Neural crest cell (in vitro differentiated cells): ENCODE measurements at regions not wholly inside any gene's neighbourhood (a gene's known extent, or its start where the extent isn't known, plus 50 kb on each side); places are given as distances from the start of the nearest gene placed in this dataset.

Source experiments
- DNase-seq: peaks from one replicate; pipeline ENCODE4 v3.0.0; 2021; ENCODE audit warnings: low read depth, mixed read lengths, low spot score
- H3K27ac Mint-ChIP-seq: one replicate; pipeline ENCODE4 v1.8.0; 2021; ENCODE audit warnings: mild to moderate bottlenecking, mixed read lengths; ENCODE audit not compliant: unreplicated experiment
- H3K27me3 Mint-ChIP-seq: 2 replicates; pipeline ENCODE4 v1.8.0; 2021; ENCODE audit warnings: low read depth, mild to moderate bottlenecking, mixed read lengths
- H3K36me3 Mint-ChIP-seq: 2 replicates; pipeline ENCODE4 v1.8.0; 2021; ENCODE audit warnings: low read depth, mild to moderate bottlenecking, mixed read lengths
- H3K4me1 Mint-ChIP-seq: 2 replicates; pipeline ENCODE4 v1.8.0; 2021; ENCODE audit warnings: mixed read lengths
- H3K4me3 Mint-ChIP-seq: one replicate; pipeline ENCODE4 v1.8.0; 2021; ENCODE audit warnings: mild to moderate bottlenecking, mixed read lengths
- H3K9me3 Mint-ChIP-seq: 2 replicates; pipeline ENCODE4 v1.8.0; 2021; ENCODE audit warnings: mixed read lengths
- CTCF ChIP-seq: fragments of 200-600 bp; sonication (generic); conservative IDR thresholded peaks from 2 replicates; pipeline ENCODE4 v1.5.0; 2021; ENCODE audit warnings: antibody characterized with exemption, mild to moderate bottlenecking

- no peaks in the 10 kb centered on the region for H3K27me3 Mint-ChIP-seq
- no peak overlapping the region for H3K27ac Mint-ChIP-seq
- no peak overlapping the region for H3K4me3 Mint-ChIP-seq
- H3K36me3 Mint-ChIP-seq: no peaks in the 10 kb centered on the region
- TF ChIP-seq CTCF: no peak
- DNase-seq: no peak
- H3K4me1 Mint-ChIP-seq: no peaks in the 10 kb centered on the region
- no peaks in the 10 kb centered on the region for H3K9me3 Mint-ChIP-seq
Observed at GRCh38 chr6:54617730-54618129, 228.8 kb upstream of the FAM83B start.

GRCh38 chr6:54618572-54618971, 228.0 kb upstream of the FAM83B start:
- Mint-ChIP-seq H3K27ac (no peak overlapping the region), H3K36me3 (no peaks in the 10 kb centered on the region), H3K4me3 (no peak overlapping the region), H3K9me3 (no peaks in the 10 kb centered on the region), H3K27me3 (no peaks in the 10 kb centered on the region), H3K4me1 (no peaks in the 10 kb centered on the region)
- TF ChIP-seq CTCF: no peak
- DNase-seq: no peak

- Mint-ChIP-seq H3K27me3 (no peaks in the 10 kb centered on the region), H3K4me3 (no peak overlapping the region), H3K9me3 (no peaks in the 10 kb centered on the region), H3K4me1 (no peaks in the 10 kb centered on the region), H3K27ac (no peak overlapping the region), H3K36me3 (no peaks in the 10 kb centered on the region)
- no peak for DNase-seq
- no peak for TF ChIP-seq CTCF
Observed at GRCh38 chr6:54619102-54619501, 227.5 kb upstream of the FAM83B start.

- Mint-ChIP-seq H3K9me3 (no peaks in the 10 kb centered on the region), H3K36me3 (no peaks in the 10 kb centered on the region), H3K27me3 (no peaks in the 10 kb centered on the region), H3K4me3 (no peak overlapping the region), H3K4me1 (no peaks in the 10 kb centered on the region), H3K27ac (no peak overlapping the region)
- DNase-seq: no peak
- TF ChIP-seq CTCF: peak; percentile 62
Observed at GRCh38 chr6:54621285-54621684, 225.3 kb upstream of the FAM83B start.

- no peak for TF ChIP-seq CTCF
- H3K27ac Mint-ChIP-seq: no peak overlapping the region
- H3K27me3 Mint-ChIP-seq: no peaks in the 10 kb centered on the region
- no peaks in the 10 kb centered on the region for H3K36me3 Mint-ChIP-seq
- no peak for DNase-seq
- H3K9me3 Mint-ChIP-seq: no peaks in the 10 kb centered on the region
- H3K4me1 Mint-ChIP-seq: no peaks in the 10 kb centered on the region
- H3K4me3 Mint-ChIP-seq: no peak overlapping the region
Observed at GRCh38 chr6:54624216-54624615, 222.4 kb upstream of the FAM83B start.

- no peak for TF ChIP-seq CTCF
- Mint-ChIP-seq H3K27me3 (no peaks in the 10 kb centered on the region), H3K9me3 (peaks cover 2% of the 10 kb centered on the region), H3K27ac (no peak overlapping the region), H3K4me1 (no peaks in the 10 kb centered on the region), H3K4me3 (no peak overlapping the region), H3K36me3 (no peaks in the 10 kb centered on the region)
- no peak for DNase-seq
Observed at GRCh38 chr6:54624779-54625178, 221.8 kb upstream of the FAM83B start.
